GM21447 (cell line): ENCODE measurements at regions not wholly inside any gene's neighbourhood (a gene's known extent, or its start where the extent isn't known, plus 50 kb on each side); places are given as distances from the start of the nearest gene placed in this dataset.
"Not testable (repeated sequence)": the region's sequence is repeated elsewhere in the genome, so short reads cannot be mapped to it uniquely, and the experiment has no call there.

ENCODE experiments used
- ATAC-seq: cut with Tn5 transposase; IDR thresholded peaks from one replicate; pipeline ENCODE4 v1.9.1; 2021; ENCODE audit not compliant: unreplicated experiment

GRCh38 chr6:92952111-92952510, 467.2 kb downstream of the EPHA7 start:
- not testable (repeated sequence) for ATAC-seq

- no peak for ATAC-seq
Observed at GRCh38 chr6:92945799-92946198, 473.6 kb downstream of the EPHA7 start.

GRCh38 chr6:92944132-92944531, 475.2 kb downstream of the EPHA7 start:
- ATAC-seq: no peak

GRCh38 chr6:92942549-92942948, 476.8 kb downstream of the EPHA7 start:
- ATAC-seq: no peak

- ATAC-seq: no peak
Observed at GRCh38 chr6:92934625-92935024, 484.7 kb downstream of the EPHA7 start.

GRCh38 chr6:92930171-92930570, 489.2 kb downstream of the EPHA7 start:
- ATAC-seq: no peak

- no peak for ATAC-seq
Observed at GRCh38 chr6:92922216-92922806, 497.0 kb downstream of the EPHA7 start.

GRCh38 chr6:92915466-92915865, 503.9 kb downstream of the EPHA7 start:
- ATAC-seq: no peak

GRCh38 chr6:92911301-92911700, 508.1 kb downstream of the EPHA7 start:
- no peak for ATAC-seq

- ATAC-seq: no peak
Observed at GRCh38 chr6:92910646-92911045, 508.7 kb downstream of the EPHA7 start.

GRCh38 chr6:92906385-92906784, 513.0 kb downstream of the EPHA7 start:
- no peak for ATAC-seq

- no peak for ATAC-seq
Observed at GRCh38 chr6:92893741-92894140, 525.6 kb downstream of the EPHA7 start.

GRCh38 chr6:92892626-92893170, 526.7 kb downstream of the EPHA7 start:
- no peak for ATAC-seq

- ATAC-seq: no peak
Observed at GRCh38 chr6:92888316-92888715, 531.0 kb downstream of the EPHA7 start.

GRCh38 chr6:92887871-92888270, 531.5 kb downstream of the EPHA7 start:
- ATAC-seq: no peak

- no peak for ATAC-seq
Observed at GRCh38 chr6:92879526-92879925, 539.8 kb downstream of the EPHA7 start.

- ATAC-seq: no peak
Observed at GRCh38 chr6:92864966-92865555, 554.3 kb downstream of the EPHA7 start.

GRCh38 chr6:92849636-92850035, 569.7 kb downstream of the EPHA7 start:
- ATAC-seq: no peak

- ATAC-seq: no peak
Observed at GRCh38 chr6:92848901-92849300, 570.5 kb downstream of the EPHA7 start.

GRCh38 chr6:92848459-92848858, 570.9 kb downstream of the EPHA7 start:
- ATAC-seq: no peak

- no peak for ATAC-seq
Observed at GRCh38 chr6:92847988-92848387, 571.4 kb downstream of the EPHA7 start.

- no peak for ATAC-seq
Observed at GRCh38 chr6:92840246-92840930, 579.0 kb downstream of the EPHA7 start.
